SW480 (cell line): ENCODE measurements at regions not wholly inside any gene's neighbourhood (a gene's known extent, or its start where the extent isn't known, plus 50 kb on each side); places are given as distances from the start of the nearest gene placed in this dataset.

Experiments used
- DNase-seq: peaks from one replicate; pipeline ENCODE4 v3.0.0-alpha.2; 2016; ENCODE audit warnings: low spot score

- no peak for DNase-seq
These were observed 166.7 kb upstream of the LRFN2 start for GRCh38 chr6:40753675-40754448.

GRCh38 chr6:40753048-40753447, 165.9 kb upstream of the LRFN2 start:
- DNase-seq = no peak

DNA sequence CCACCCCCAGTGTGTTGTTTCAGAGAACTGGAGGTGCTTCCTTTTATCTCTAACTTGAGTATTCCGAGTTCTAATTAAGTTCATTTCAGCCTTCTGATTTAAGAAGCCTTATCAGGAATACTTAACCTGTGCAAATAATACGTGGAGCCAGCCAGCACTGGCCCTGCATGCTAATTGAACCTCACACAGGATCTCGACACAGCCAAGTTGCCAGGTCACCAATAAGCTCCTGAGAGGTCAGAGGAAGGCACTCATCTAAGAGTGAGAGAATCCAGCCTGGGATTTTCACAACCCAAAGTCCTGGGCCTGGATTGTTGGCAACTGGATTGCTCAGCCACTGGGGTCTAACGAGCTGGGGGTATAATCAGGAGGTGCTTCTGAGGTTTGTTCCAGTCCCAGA, 157.7 kb upstream of the LRFN2 start:
- no peak for DNase-seq

- DNase-seq = no peak
These were observed 156.7 kb upstream of the LRFN2 start for GRCh38 chr6:40743690-40744446.

DNA sequence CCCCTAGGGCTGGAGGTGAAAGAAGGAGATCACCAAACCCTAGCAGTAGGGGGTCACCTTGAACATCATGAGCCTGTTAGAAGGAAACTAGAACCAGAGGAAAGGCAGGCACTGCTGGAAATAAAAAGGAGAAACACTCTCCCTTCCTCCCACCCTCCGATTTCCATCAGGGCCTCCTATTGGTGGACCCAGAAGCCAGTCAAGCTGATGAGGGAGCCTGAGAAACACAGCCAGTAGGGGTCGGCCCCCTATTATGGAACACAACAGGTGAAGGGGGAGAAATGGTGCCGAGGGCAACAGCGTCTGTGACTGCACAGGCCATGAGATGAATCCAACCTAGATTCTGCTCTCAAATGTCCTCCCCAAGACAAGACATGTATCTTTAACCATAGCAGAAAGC, 156.1 kb upstream of the LRFN2 start:
- DNase-seq = no peak

- no peak for DNase-seq
These were observed 153.4 kb upstream of the LRFN2 start for GRCh38 chr6:40740518-40740917.

GRCh38 chr6:40738551-40739193, 151.5 kb upstream of the LRFN2 start:
- DNase-seq = no peak

- DNase-seq = no peak
These were observed 148.4 kb upstream of the LRFN2 start for GRCh38 chr6:40735521-40735920.

DNA sequence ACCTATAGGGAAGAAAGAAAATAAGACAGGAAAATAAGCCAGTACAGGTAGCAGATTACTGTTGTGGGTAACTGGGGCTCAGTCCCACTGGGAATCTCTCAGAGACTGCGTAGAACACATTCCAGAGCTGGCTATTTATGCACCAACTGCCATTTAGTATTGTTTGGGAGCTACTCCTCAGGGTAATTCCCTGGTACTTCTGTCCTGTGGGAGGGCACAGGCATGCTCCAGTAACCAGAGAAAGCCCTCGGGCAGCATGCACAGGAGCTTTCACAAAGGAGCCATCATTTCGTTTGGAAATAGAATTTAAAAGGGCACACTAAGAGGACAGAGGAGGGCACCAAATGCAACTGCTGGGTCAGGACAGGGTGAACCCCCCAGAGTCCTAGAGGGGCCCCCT, 148.0 kb upstream of the LRFN2 start:
- DNase-seq = no peak

DNA sequence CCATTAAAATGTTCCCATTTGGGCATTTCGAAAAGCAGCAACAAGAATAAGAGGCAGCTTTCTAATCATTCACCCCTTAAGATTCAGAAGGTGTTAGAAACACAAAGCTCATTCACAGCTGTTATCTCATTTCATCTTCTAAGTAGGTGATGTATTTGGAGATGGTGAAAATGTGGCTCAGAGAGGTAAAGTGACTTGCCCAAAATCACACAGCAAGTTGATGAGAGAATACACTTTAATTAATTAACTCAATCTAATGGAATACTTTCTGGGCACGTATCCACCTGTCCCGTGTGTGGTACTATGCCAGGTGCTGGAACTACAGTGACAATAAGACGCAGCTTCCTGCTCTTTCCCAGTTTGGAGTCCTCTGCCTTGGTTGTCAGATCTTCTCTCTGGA, 147.4 kb upstream of the LRFN2 start:
- no peak for DNase-seq

GRCh38 chr6:40733770-40734396, 146.7 kb upstream of the LRFN2 start:
- DNase-seq = no peak

- DNase-seq = no peak
These were observed 146.1 kb upstream of the LRFN2 start for GRCh38 chr6:40733290-40733689.

DNA sequence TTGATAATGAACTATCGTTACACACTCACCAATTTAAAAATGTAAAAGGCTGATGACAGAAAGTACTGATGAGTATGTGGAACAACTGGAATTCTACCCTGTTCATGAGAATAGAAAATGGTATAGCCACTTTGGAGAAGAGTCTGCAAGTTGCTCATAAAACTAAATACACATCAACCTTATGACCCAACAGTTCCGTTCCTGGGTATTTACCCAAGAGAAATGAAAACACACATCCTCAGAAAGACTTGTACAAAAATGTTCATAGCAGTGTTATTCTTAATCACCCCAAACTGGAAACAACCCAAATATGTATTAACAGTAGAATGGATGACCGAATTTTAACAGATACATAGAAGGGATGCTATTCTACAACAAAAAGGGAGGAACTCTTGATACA, 145.7 kb upstream of the LRFN2 start:
- DNase-seq = no peak

- no peak for DNase-seq
These were observed 141.5 kb upstream of the LRFN2 start for GRCh38 chr6:40728643-40729042.

DNA sequence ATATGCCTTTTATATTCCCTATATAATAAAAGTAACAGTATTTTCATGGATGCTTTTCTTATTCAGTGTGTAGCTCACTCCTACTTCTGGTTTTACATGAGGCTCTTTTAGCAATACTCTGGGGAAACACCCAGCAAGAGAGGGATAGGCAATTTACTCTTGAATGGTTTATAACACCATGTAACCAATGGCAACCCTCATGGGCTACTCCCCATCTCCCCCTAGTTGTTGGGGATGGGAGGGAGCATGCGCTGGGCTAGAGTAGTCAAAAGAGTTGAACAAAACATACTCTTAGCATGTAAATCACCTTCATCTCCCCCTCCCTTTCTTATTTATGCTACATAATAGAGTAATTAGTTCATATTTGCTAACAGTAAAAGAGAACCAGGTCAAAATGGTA, 140.1 kb upstream of the LRFN2 start:
- no peak for DNase-seq

GRCh38 chr6:40726853-40727252, 139.7 kb upstream of the LRFN2 start:
- no peak for DNase-seq

GRCh38 chr6:40725390-40725789, 138.2 kb upstream of the LRFN2 start:
- no peak for DNase-seq

- no peak for DNase-seq
These were observed 137.7 kb upstream of the LRFN2 start for GRCh38 chr6:40724886-40725285.

DNA sequence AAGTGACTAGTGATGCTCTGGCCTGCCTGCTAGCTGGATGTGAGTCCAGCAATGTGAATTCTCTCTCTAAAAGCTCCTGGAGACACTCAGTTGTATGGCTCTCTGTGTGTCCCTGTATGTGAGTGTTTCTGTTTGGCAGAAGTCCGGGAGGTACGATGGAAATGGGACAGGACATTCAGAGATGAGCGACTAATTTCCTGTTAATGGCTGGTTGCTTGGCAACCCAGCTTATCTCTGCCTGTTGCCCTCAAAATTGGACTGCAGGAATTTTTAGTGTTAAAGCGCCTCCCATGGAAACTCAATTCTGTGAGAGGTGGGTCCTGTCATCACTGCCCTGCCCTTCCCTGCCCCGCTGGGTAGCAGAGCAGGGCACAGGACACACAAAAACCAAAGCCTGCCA, 136.8 kb upstream of the LRFN2 start:
- DNase-seq = no peak

DNA sequence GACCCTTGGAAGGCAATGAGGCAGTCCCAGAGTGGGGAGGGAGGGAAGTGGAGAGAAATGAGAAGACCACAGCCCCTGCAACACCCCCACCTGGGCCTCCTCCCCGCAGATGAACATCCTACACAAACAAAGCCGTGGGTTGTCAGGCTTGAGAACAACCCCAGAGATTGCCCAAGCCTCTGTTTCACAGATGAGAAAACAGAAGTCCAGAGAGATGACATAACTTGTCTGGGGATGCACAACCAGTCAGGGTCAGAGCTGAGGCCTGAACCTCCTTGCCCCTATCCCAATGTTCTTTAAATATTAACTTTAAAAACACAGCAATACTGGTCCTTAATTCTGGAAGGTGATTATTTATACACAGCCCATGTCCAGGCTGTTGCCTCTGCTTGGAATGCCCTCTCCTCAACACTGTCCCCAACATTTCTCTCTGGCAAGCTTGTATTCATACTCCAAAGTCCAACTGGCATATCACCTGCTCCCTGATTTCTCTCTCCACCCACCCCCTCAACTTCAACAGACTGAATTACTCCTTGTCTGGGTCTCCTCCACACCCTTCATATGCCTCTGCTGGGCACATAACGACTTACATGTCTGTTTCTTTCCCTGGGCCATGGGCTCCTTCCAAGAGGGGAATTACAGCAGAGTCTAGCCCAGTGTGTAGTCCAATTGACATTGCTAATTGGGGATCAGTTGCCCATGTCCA, 135.5 kb upstream of the LRFN2 start:
- DNase-seq = no peak

GRCh38 chr6:40722091-40722490, 134.9 kb upstream of the LRFN2 start:
- no peak for DNase-seq
